ENCODE measurements at regions not wholly inside any gene's neighbourhood (a gene's known extent, or its start where the extent isn't known, plus 50 kb on each side); places are given as distances from the start of the nearest gene placed in this dataset.

GRCh38 chr5:116789522-116789921 lies 214.9 kb upstream of the SEMA6A start:
- TF ChIP-seq POLR2A (IDR thresholded peaks at IDR 0.05; ENCODE audit: low read length) (no peak), GATA1 (IDR thresholded peaks at IDR 0.05; ENCODE audit: low read depth, low read length) (no peak)
